Fibroblast of lung (primary cell): ENCODE measurements at regions not wholly inside any gene's neighbourhood (a gene's known extent, or its start where the extent isn't known, plus 50 kb on each side); places are given as distances from the start of the nearest gene placed in this dataset.

ENCODE experiments used
- DNase-seq, 2 donors: peaks; one replicate each; pipeline versions ENCODE4 v3.0.0 to v3.0.0-alpha.2; 2010; ENCODE audit warnings: low read depth in 2 of 2
- H2AFZ ChIP-seq: 2 replicates; pipeline ENCODE4 v1.5.1; 2012; ENCODE audit warnings: low read length, control low read depth, inconsistent platforms
- H3K27ac ChIP-seq: 2 replicates; pipeline ENCODE4 v1.5.1; 2011; ENCODE audit warnings: low read length, control low read depth; ENCODE audit not compliant: insufficient read depth
- H3K27me3 ChIP-seq: 2 replicates; pipeline ENCODE4 v1.5.1; 2011; ENCODE audit warnings: mild to moderate bottlenecking, low read length; ENCODE audit not compliant: control insufficient read depth, insufficient read depth
- H3K36me3 ChIP-seq: 2 replicates; pipeline ENCODE4 v1.5.1; 2011; ENCODE audit warnings: low read length; ENCODE audit not compliant: control insufficient read depth, insufficient read depth
- H3K4me1 ChIP-seq: 2 replicates; pipeline ENCODE4 v1.5.1; 2011; ENCODE audit warnings: low read length; ENCODE audit not compliant: control insufficient read depth, insufficient read depth; ENCODE audit errors: extremely low read depth
- H3K4me2 ChIP-seq: 2 replicates; pipeline ENCODE4 v1.5.1; 2011; ENCODE audit warnings: low read length, control low read depth; ENCODE audit not compliant: insufficient read depth; ENCODE audit errors: extremely low read depth
- H3K4me3 ChIP-seq, 4 experiments: fragments of 200-600 bp in 1 of 4; sonication (generic) in 1 of 4; replicated peaks in 1 of 4; 2 replicates each; pipeline ENCODE4 v1.5.1; 2011 to 2016; ENCODE audit warnings: low read length in 4 of 4, low read depth in 3 of 4, mild to moderate bottlenecking in 3 of 4, control low read depth in 2 of 4, inconsistent platforms in 1 of 4, mixed read lengths in 1 of 4; ENCODE audit not compliant: insufficient read depth in 1 of 4; ENCODE audit errors: control extremely low read depth in 1 of 4
- H3K79me2 ChIP-seq: 2 replicates; pipeline ENCODE4 v1.5.1; 2012; ENCODE audit warnings: mild to moderate bottlenecking, low read length, inconsistent platforms; ENCODE audit not compliant: control insufficient read depth, insufficient read depth
- H3K9ac ChIP-seq: 2 replicates; pipeline ENCODE4 v1.5.1; 2011; ENCODE audit warnings: mild to moderate bottlenecking, low read length, control low read depth; ENCODE audit not compliant: insufficient read depth
- H3K9me3 ChIP-seq: 2 replicates; pipeline ENCODE4 v1.5.1; 2012; ENCODE audit warnings: low read depth, low read length; ENCODE audit not compliant: control insufficient read depth, insufficient read depth
- H4K20me1 ChIP-seq: 2 replicates; pipeline ENCODE4 v1.5.1; 2011; ENCODE audit warnings: low read length; ENCODE audit not compliant: control insufficient read depth, insufficient read depth; ENCODE audit errors: extremely low read depth
- CTCF ChIP-seq, 2 donors: IDR thresholded peaks in 1 of 2; conservative IDR thresholded peaks in 1 of 2; 1 replicate in 1 of 2; 2 replicates in 1 of 2; pipeline ENCODE4 v1.5.1; 2011 to 2012; ENCODE audit warnings: low read length in 2 of 2, control low read depth in 1 of 2, inconsistent platforms in 1 of 2, low read depth in 1 of 2, mild to moderate bottlenecking in 1 of 2
- EZH2 ChIP-seq: IDR thresholded peaks from 2 replicates; pipeline ENCODE4 v1.5.1; 2012; ENCODE audit warnings: low read length, control low read depth, mild to moderate bottlenecking; ENCODE audit errors: missing control alignments

- Histone ChIP-seq H4K20me1 (no peaks in the 10 kb centered on the region), H2AFZ (no peak overlapping the region), H3K4me3 (no peak overlapping the region), H3K9me3 (no peaks in the 10 kb centered on the region), H3K4me1 (no peaks in the 10 kb centered on the region), H3K36me3 (no peaks in the 10 kb centered on the region), H3K79me2 (no peaks in the 10 kb centered on the region), H3K4me2 (no peak overlapping the region), H3K27ac (no peak overlapping the region), H3K9ac (no peak overlapping the region), H3K27me3 (no peaks in the 10 kb centered on the region)
- DNase-seq: no peak
- TF ChIP-seq CTCF (conservative IDR thresholded peaks at IDR 0.05 in 1 of 2, IDR thresholded peaks at IDR 0.05 in 1 of 2; ENCODE audit: low read depth in 1 of 2, low read length in 2 of 2) (no peak), EZH2 (no peak)
These were observed 456.5 kb downstream of the GATA3 start for GRCh38 chr10:8511026-8511425.

DNA sequence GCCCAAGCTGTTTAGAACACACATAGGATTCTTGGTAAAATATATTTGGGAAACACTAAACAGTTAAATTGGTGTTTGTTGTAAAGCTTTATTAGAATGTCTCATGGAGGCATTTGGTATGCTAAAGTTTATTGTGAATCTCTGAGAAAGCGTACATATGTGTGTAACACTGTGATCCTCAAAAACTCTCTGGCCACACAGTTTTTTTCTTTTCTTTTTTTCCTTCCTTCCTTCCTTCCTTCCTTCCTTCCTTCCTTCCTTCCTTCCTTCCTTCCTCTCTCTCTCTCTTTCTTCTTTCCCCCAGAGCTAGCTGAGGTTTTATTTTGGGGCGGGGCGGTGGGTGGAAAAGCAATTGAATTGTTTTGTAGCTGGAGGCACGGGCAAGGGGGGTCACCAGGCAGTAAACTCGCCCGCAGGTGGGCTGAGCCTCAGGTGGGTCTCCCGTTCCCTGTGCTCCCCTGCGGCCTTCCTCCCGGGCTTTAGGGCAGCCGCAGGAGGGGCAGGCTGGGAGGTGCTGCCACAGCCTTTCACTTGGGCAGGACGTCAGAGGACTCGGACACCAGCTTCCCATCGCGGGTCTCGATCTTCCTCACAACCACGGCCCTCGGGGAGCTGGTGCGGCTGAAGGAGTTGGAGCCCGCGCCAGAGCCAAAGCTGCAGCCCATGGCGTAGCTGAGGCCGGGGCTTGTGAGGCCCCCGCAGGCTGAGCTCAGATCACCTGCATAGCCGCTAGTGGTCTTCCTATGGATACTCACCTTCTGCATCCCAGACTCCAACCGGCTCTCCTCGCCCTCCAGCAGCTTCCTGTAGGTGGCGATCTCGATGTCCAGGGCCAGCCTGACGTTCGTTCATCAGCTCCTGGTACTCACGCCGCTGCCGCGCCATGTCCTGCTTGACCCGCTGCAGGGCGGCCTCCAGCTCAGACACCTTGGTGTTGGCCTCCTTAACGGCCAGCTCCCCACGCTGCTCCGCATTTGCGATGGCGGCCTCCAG lies 459.0 kb downstream of the GATA3 start:
- Histone ChIP-seq H3K36me3 (no peaks in the 10 kb centered on the region), H3K9ac (no peak overlapping the region), H3K9me3 (no peaks in the 10 kb centered on the region), H4K20me1 (no peaks in the 10 kb centered on the region), H3K27me3 (no peaks in the 10 kb centered on the region), H3K79me2 (no peaks in the 10 kb centered on the region), H3K4me2 (no peak overlapping the region), H3K4me3 (no peak overlapping the region), H2AFZ (no peak overlapping the region), H3K27ac (no peak overlapping the region), H3K4me1 (no peaks in the 10 kb centered on the region)
- DNase-seq: no peak
- TF ChIP-seq EZH2 (no peak), CTCF (conservative IDR thresholded peaks at IDR 0.05 in 1 of 2, IDR thresholded peaks at IDR 0.05 in 1 of 2; ENCODE audit: low read depth in 1 of 2, low read length in 2 of 2) (no peak)

- H3K4me1 ChIP-seq: no peaks in the 10 kb centered on the region
- no peak for TF ChIP-seq CTCF (conservative IDR thresholded peaks at IDR 0.05 in 1 of 2, IDR thresholded peaks at IDR 0.05 in 1 of 2; ENCODE audit: low read depth in 1 of 2, low read length in 2 of 2)
- TF ChIP-seq EZH2: no peak
- H3K9ac ChIP-seq: no peak overlapping the region
- no peak overlapping the region for H3K4me3 ChIP-seq
- DNase-seq: no peak
- H3K9me3 ChIP-seq: no peaks in the 10 kb centered on the region
- no peaks in the 10 kb centered on the region for H4K20me1 ChIP-seq
- H2AFZ ChIP-seq: no peak overlapping the region
- H3K4me2 ChIP-seq: no peak overlapping the region
- no peak overlapping the region for H3K27ac ChIP-seq
- no peaks in the 10 kb centered on the region for H3K79me2 ChIP-seq
- H3K36me3 ChIP-seq: no peaks in the 10 kb centered on the region
- H3K27me3 ChIP-seq: no peaks in the 10 kb centered on the region
These were observed 465.9 kb downstream of the GATA3 start for GRCh38 chr10:8520382-8520781.
